OCI-LY1 (cell line): ENCODE measurements at regions not wholly inside any gene's neighbourhood (a gene's known extent, or its start where the extent isn't known, plus 50 kb on each side); places are given as distances from the start of the nearest gene placed in this dataset.

Source experiments
- EZH2 ChIP-seq: fragments of 200-600 bp; sonication (generic), shearing (Covaris generic); IDR thresholded peaks from 2 replicates; pipeline ENCODE4 v1.8.0; 2017; ENCODE audit warnings: borderline replicate concordance, mixed run types, mild to moderate bottlenecking, antibody characterized with exemption, low read length, moderate library complexity, mixed read lengths
- TF ChIP-seq, protein P1 (sequence below): fragments of 200-600 bp; sonication (generic), shearing (Covaris generic); IDR thresholded peaks from 2 replicates; pipeline ENCODE4 v1.5.1; 2017; ENCODE audit warnings: mild to moderate bottlenecking, antibody characterized with exemption, low read length, moderate library complexity, mixed read lengths

DNA sequence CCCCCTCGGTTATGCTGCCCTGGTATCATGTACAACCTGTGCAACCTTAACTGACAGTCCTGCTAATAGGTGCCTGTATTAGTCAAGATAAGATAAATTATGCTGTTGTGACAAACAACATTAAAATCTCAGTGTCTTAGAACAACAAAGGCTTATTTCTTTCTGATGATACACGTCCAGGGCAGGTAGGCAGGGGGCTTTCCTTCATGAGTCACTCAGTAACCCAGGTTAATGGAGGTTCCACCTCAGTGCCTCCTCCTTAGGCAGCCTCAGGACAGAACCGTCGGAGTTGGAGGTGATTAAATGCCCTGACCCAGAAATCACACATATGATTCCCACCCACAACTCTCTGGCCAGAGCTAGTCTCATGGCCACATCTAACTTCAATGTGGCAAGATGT is 94.6 kb upstream of the CASZ1 start:
- TF ChIP-seq, protein P1, sequence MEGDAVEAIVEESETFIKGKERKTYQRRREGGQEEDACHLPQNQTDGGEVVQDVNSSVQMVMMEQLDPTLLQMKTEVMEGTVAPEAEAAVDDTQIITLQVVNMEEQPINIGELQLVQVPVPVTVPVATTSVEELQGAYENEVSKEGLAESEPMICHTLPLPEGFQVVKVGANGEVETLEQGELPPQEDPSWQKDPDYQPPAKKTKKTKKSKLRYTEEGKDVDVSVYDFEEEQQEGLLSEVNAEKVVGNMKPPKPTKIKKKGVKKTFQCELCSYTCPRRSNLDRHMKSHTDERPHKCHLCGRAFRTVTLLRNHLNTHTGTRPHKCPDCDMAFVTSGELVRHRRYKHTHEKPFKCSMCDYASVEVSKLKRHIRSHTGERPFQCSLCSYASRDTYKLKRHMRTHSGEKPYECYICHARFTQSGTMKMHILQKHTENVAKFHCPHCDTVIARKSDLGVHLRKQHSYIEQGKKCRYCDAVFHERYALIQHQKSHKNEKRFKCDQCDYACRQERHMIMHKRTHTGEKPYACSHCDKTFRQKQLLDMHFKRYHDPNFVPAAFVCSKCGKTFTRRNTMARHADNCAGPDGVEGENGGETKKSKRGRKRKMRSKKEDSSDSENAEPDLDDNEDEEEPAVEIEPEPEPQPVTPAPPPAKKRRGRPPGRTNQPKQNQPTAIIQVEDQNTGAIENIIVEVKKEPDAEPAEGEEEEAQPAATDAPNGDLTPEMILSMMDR: no peak
- no peak for TF ChIP-seq EZH2
